ENCODE measurements at regions not wholly inside any gene's neighbourhood (a gene's known extent, or its start where the extent isn't known, plus 50 kb on each side); places are given as distances from the start of the nearest gene placed in this dataset.

DNA sequence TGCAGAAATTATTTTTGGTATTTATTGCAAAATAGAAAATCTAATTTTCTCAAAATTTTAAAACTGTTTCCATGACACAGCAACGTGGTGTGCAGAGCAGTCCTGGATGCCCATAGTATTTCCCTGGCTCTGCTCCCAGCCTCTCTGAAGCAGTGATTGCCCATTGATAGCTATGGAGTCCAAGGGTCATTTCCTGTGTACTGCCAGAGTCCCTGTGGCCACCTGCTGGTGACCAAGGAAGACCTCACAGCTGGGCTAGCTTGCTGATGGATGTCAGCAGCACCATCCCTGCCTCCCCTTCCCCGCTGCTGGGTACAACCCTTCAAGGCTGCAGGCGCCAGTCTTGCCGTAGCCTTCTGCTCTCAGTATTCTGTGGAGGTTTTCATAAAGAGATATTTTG is 184.1 kb downstream of the DIRAS2 start:
- no peak for DNase-seq (ENCODE audit: low read depth)

DNA sequence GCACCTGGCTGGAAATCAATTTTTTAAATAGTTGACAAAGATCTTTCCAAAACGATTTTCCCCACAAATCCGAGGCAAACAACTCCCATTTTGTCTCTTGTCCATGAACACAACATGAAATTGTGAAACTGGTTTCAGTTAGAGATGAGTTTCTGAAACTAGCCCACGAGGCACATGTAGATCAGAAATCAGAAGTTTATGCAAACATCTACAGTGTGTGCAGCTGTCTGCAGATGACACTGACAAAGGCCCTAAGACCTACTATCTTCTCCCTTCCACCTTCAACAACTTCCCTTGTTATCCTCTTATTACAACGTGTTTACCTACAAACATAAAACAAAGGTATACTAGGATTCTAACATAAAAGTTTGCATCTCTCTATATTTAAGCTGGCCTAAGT is 183.3 kb downstream of the DIRAS2 start:
- peak; percentile 44 for DNase-seq (ENCODE audit: low read depth)
- TF ChIP-seq, protein P1, sequence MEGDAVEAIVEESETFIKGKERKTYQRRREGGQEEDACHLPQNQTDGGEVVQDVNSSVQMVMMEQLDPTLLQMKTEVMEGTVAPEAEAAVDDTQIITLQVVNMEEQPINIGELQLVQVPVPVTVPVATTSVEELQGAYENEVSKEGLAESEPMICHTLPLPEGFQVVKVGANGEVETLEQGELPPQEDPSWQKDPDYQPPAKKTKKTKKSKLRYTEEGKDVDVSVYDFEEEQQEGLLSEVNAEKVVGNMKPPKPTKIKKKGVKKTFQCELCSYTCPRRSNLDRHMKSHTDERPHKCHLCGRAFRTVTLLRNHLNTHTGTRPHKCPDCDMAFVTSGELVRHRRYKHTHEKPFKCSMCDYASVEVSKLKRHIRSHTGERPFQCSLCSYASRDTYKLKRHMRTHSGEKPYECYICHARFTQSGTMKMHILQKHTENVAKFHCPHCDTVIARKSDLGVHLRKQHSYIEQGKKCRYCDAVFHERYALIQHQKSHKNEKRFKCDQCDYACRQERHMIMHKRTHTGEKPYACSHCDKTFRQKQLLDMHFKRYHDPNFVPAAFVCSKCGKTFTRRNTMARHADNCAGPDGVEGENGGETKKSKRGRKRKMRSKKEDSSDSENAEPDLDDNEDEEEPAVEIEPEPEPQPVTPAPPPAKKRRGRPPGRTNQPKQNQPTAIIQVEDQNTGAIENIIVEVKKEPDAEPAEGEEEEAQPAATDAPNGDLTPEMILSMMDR (IDR thresholded peaks at IDR 0.05; ENCODE audit: insufficient read depth, low read depth, low read length, missing control alignments): no peak
- no peak overlapping the region for H3K4me3 ChIP-seq (ENCODE audit: low read depth, low read length)

More for the DNA sequence above, 184.1 kb downstream of the DIRAS2 start:
- no peak overlapping the region for H3K4me3 ChIP-seq (ENCODE audit: low read depth, low read length)
- TF ChIP-seq, protein P1 (IDR thresholded peaks at IDR 0.05; ENCODE audit: insufficient read depth, low read depth, low read length, missing control alignments): no peak

DNA sequence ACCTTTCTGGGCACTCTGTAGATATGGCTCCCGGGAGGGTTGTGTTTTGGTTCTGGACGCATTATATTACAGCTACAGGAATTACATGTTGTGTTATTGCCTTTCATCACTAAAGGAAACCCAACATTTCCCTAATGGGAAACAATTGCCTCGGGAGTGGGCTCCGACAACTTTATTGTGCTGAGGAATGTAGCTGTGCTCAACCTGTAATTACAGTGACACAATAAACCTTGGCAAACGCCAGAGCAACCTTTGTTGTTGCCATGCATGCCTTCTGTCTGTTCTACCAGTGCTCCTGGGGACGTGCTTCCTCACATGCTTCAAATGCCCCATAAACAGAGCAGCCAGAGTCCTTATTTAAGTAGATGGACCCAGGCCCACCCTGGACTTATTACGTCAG is 182.4 kb downstream of the DIRAS2 start:
- TF ChIP-seq, protein P1 (IDR thresholded peaks at IDR 0.05; ENCODE audit: insufficient read depth, low read depth, low read length, missing control alignments): no peak
- DNase-seq (ENCODE audit: low read depth): no peak

DNA sequence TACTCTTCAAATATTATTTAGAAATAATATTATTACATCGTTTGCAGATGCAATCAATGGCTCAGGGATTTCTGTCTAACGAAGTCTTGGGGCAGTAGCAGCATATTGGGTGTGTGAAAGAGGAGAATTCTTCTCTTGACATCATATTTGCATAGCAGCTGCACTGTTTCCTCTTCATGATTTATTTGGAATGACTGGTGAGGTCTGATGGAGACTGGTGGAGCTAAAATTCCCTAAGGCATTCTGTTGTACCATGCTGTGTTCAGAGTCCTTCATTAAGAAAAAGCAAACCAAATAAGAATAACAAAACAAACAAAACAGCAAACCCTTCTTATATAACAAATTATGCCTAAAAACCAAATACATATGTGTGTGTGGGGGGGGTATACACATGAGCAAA is 177.6 kb downstream of the DIRAS2 start:
- no peak for DNase-seq (ENCODE audit: low read depth)
- TF ChIP-seq, protein P1 (IDR thresholded peaks at IDR 0.05; ENCODE audit: insufficient read depth, low read depth, low read length, missing control alignments): no peak

More for the DNA sequence above, 182.4 kb downstream of the DIRAS2 start:
- no peak overlapping the region for H3K4me3 ChIP-seq (ENCODE audit: low read depth, low read length)

DNA sequence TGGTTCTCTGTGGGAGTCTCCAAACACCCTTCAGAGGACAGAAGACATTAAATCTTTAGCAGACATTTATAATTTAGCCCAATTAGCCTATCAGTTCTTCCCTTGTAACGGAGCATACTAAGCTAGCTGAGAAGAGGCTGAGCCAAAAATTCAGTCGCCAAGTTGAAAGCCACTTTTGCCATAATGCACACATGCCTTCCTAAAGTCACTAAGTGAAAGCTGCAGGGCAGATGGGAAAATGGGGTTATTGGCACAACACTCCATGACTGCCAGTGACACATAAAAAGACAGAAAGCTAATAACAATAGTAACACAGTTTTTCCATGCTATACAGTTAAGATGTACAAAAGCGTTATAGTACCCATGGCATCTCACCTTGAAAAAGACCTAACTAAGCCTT is 176.2 kb downstream of the DIRAS2 start:
- TF ChIP-seq, protein P1 (IDR thresholded peaks at IDR 0.05; ENCODE audit: insufficient read depth, low read depth, low read length, missing control alignments): no peak
- H3K4me3 ChIP-seq (ENCODE audit: low read depth, low read length): no peak overlapping the region
- no peak for DNase-seq (ENCODE audit: low read depth)

More for the DNA sequence above, 177.6 kb downstream of the DIRAS2 start:
- H3K4me3 ChIP-seq (ENCODE audit: low read depth, low read length): no peak overlapping the region

DNA sequence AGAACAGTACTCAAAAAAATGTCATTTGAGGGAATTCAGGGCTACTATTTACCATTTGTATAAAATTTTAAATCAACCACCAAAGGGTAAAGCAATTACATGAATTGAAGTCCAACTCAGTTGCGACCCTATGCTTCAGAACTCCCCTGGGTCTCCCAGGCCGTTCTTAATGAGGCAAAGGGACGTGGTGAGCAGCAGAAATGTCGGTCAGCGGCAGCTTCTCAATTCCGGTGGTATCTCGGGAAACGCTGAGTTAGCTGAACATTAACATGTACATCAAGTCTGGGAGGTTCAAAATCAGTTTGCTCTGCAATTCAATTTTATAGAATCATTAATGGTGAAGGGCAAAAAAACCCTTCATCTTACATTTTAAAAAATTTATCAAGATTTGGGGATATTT is 173.2 kb downstream of the DIRAS2 start:
- TF ChIP-seq, protein P1 (IDR thresholded peaks at IDR 0.05; ENCODE audit: insufficient read depth, low read depth, low read length, missing control alignments): no peak
- H3K4me3 ChIP-seq (ENCODE audit: low read depth, low read length): no peak overlapping the region
- no peak for DNase-seq (ENCODE audit: low read depth)

DNA sequence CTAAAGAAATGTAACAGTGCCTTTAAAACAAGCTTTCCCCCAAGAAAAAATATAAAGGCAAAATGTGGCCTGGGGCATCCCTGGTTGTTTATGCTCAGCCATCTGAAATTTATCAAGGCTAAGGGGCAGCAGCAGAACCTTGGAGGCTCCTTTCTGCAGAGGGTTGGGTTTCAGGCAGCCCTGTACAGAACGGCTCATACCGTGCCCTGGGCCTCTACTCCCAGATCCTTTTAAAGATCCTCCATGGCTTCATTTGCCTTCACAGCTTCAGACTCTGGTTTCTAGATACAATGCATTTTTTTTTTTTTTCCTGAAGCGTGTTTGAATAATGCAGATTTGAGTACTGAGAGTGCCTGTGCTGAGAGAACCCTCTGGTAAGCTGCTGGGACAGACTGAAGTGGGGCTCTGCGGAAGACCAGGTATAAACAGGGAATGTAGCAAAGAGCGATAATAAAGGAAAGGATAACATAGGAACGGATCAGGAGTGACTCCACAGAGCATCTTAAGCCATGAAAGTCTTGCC is 172.7 kb downstream of the DIRAS2 start:
- TF ChIP-seq, protein P1 (IDR thresholded peaks at IDR 0.05; ENCODE audit: insufficient read depth, low read depth, low read length, missing control alignments): no peak
- no peak overlapping the region for H3K4me3 ChIP-seq (ENCODE audit: low read depth, low read length)
- DNase-seq (ENCODE audit: low read depth): no peak

All from GM12865 (cell line).